ENCODE measurements at regions not wholly inside any gene's neighbourhood (a gene's known extent, or its start where the extent isn't known, plus 50 kb on each side); places are given as distances from the start of the nearest gene placed in this dataset.

GRCh38 chr7:94769724-94770123 lies 113.8 kb upstream of the SGCE start:
- TF ChIP-seq POLR2AphosphoS5 (IDR thresholded peaks at IDR 0.05; ENCODE audit: low read depth, low read length) (no peak), CTCF (IDR thresholded peaks at IDR 0.05) (no peak), REST (IDR thresholded peaks at IDR 0.05; ENCODE audit: insufficient read depth in 1 of 2, low read depth in 2 of 2, low read length in 1 of 2) (no peak), SIN3A (IDR thresholded peaks at IDR 0.05; ENCODE audit: borderline replicate concordance, insufficient read depth, low read depth, low read length) (no peak)
